Trophoblast cell (in vitro differentiated cells and primary cell): ENCODE measurements at regions not wholly inside any gene's neighbourhood (a gene's known extent, or its start where the extent isn't known, plus 50 kb on each side); places are given as distances from the start of the nearest gene placed in this dataset.

Source experiments
- DNase-seq, 2 donors: peaks; one replicate each; pipeline ENCODE4 v3.0.0-alpha.2; 2016
- H2AFZ ChIP-seq: 2 replicates; pipeline ENCODE4 v1.6.1; 2013; ENCODE audit warnings: low read length, moderate library complexity, mild to moderate bottlenecking; ENCODE audit not compliant: insufficient read depth, poor library complexity
- H2AK5ac ChIP-seq: 2 replicates; pipeline ENCODE4 v1.6.1; 2013; ENCODE audit warnings: mild to moderate bottlenecking, low read length
- H2BK120ac ChIP-seq: 2 replicates; pipeline ENCODE4 v1.6.1; 2013; ENCODE audit warnings: low read length, mild to moderate bottlenecking, moderate library complexity; ENCODE audit not compliant: insufficient read depth, poor library complexity
- H2BK12ac ChIP-seq: 2 replicates; pipeline ENCODE4 v1.6.1; 2013; ENCODE audit warnings: mild to moderate bottlenecking, low read length, moderate library complexity
- H2BK5ac ChIP-seq: 2 replicates; pipeline ENCODE4 v1.6.1; 2013; ENCODE audit warnings: low read length, low read depth, moderate library complexity, mild to moderate bottlenecking; ENCODE audit not compliant: poor library complexity
- H3K14ac ChIP-seq: 2 replicates; pipeline ENCODE4 v1.6.1; 2013; ENCODE audit warnings: mild to moderate bottlenecking, low read length
- H3K18ac ChIP-seq: 2 replicates; pipeline ENCODE4 v1.6.1; 2013; ENCODE audit warnings: mild to moderate bottlenecking, low read length
- H3K23ac ChIP-seq: 2 replicates; pipeline ENCODE4 v1.6.1; 2013; ENCODE audit warnings: low read length
- H3K27ac ChIP-seq: 2 replicates; pipeline ENCODE4 v1.5.1; 2013; ENCODE audit warnings: low read depth, mild to moderate bottlenecking, inconsistent platforms, low read length, moderate library complexity
- H3K27me3 ChIP-seq: 2 replicates; pipeline ENCODE4 v1.6.1; 2013; ENCODE audit warnings: inconsistent platforms, mild to moderate bottlenecking, low read length, moderate library complexity; ENCODE audit not compliant: insufficient read depth
- H3K36me3 ChIP-seq, 2 experiments: 1 replicate in 1 of 2; 2 replicates in 1 of 2; pipeline ENCODE4 v1.6.1; 2013; ENCODE audit warnings: low read length in 2 of 2, mild to moderate bottlenecking in 2 of 2, moderate library complexity in 1 of 2; ENCODE audit not compliant: insufficient read depth in 2 of 2, control insufficient read depth in 1 of 2
- H3K4ac ChIP-seq: 2 replicates; pipeline ENCODE4 v1.6.1; 2013; ENCODE audit warnings: low read depth, mild to moderate bottlenecking, low read length, moderate library complexity
- H3K4me1 ChIP-seq, 2 experiments: 1 replicate in 1 of 2; 2 replicates in 1 of 2; pipeline ENCODE4 v1.6.1; 2013; ENCODE audit warnings: low read length in 2 of 2, mild to moderate bottlenecking in 2 of 2, moderate library complexity in 1 of 2; ENCODE audit not compliant: insufficient read depth in 2 of 2, control insufficient read depth in 1 of 2
- H3K4me2 ChIP-seq: 2 replicates; pipeline ENCODE4 v1.6.1; 2013; ENCODE audit warnings: inconsistent platforms, mild to moderate bottlenecking, low read length, moderate library complexity
- H3K4me3 ChIP-seq: 2 replicates; pipeline ENCODE4 v1.5.1; 2013; ENCODE audit warnings: mild to moderate bottlenecking, low read depth, low read length, inconsistent platforms
- H3K79me1 ChIP-seq: one replicate; pipeline ENCODE4 v1.6.1; 2013; ENCODE audit warnings: low read length
- H3K79me2 ChIP-seq: 2 replicates; pipeline ENCODE4 v1.6.1; 2013; ENCODE audit warnings: low read length, mild to moderate bottlenecking; ENCODE audit not compliant: control insufficient read depth, insufficient read depth, poor library complexity
- H3K9ac ChIP-seq: 2 replicates; pipeline ENCODE4 v1.6.1; 2013; ENCODE audit warnings: mild to moderate bottlenecking, low read length
- H3K9me3 ChIP-seq: 2 replicates; pipeline ENCODE4 v1.6.1; 2013; ENCODE audit warnings: low read depth, mild to moderate bottlenecking, control low read depth, inconsistent platforms, low read length; ENCODE audit not compliant: insufficient read depth
- H4K12ac ChIP-seq: 2 replicates; pipeline ENCODE4 v1.6.1; 2013; ENCODE audit warnings: low read depth, mild to moderate bottlenecking, low read length, moderate library complexity
- H4K8ac ChIP-seq: 2 replicates; pipeline ENCODE4 v1.6.1; 2013; ENCODE audit warnings: low read depth, mild to moderate bottlenecking, low read length, moderate library complexity
- H4K91ac ChIP-seq: one replicate; pipeline ENCODE4 v1.6.1; 2013; ENCODE audit warnings: low read depth, mild to moderate bottlenecking, low read length, moderate library complexity
- WGBS: extraction: QIAGEN DNeasy Blood & Tissue Kit; methylation state at CpG from one replicate; pipeline ENCODE4 v1.1.7; 2013; ENCODE audit warnings: missing lambda C conversion rate; ENCODE audit not compliant: insufficient read length, insufficient coverage; ENCODE audit errors: extremely low coverage; 5-methylcytosine and 5-hydroxymethylcytosine counted together

GRCh38 chr1:5505944-5506343 is 486.3 kb downstream of the NPHP4 start:
- Histone ChIP-seq H3K27me3 (no peaks in the 10 kb centered on the region), H3K4me3 (no peak overlapping the region), H3K27ac (no peak overlapping the region), H3K18ac (no peak overlapping the region), H3K4ac (no peak overlapping the region), H3K79me1 (no peaks in the 10 kb centered on the region), H2AFZ (no peak overlapping the region), H2BK12ac (no peak overlapping the region), H4K12ac (no peak overlapping the region), H2BK120ac (no peak overlapping the region), H3K9me3 (no peaks in the 10 kb centered on the region), H3K79me2 (no peaks in the 10 kb centered on the region), H2BK5ac (no peak overlapping the region), H3K4me2 (no peak overlapping the region), H3K14ac (no peak overlapping the region), H3K36me3 (no peaks in the 10 kb centered on the region), H3K4me1 (no peaks in the 10 kb centered on the region), H2AK5ac (no peak overlapping the region), H4K91ac (no peak overlapping the region), H3K9ac (no peak overlapping the region), H3K23ac (no peak overlapping the region), H4K8ac (no peak overlapping the region)
- WGBS = no CpG with 5 or more reads among the region's 6 CpGs
- no peak for DNase-seq

DNA sequence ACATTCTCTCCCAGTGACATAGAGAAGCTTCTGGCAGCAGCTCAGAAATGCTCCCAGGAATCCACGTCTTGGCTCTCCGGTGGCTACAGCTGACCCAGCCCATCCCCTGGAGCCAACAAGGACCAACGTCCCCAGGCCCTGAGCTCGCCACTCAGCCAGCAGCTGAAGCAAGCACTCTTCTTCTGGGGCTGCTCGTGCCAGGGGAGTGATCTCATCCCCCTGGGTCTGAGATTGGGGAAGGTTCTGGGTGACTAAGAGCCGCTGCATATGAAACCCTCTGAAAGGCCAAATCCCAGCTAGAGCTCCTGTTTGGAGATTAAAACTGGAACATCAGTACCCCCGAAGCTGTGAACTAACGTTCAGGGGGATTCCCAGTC is 487.9 kb downstream of the NPHP4 start:
- no CpG with 5 or more reads among the region's 8 CpGs for WGBS
- H3K27ac ChIP-seq = no peak overlapping the region
- no peak overlapping the region for H3K18ac ChIP-seq

GRCh38 chr1:5503556-5504363 is 488.5 kb downstream of the NPHP4 start:
- H4K91ac ChIP-seq = no peak overlapping the region
- H3K4me2 ChIP-seq = no peak overlapping the region
- no peak overlapping the region for H4K12ac ChIP-seq
- H4K8ac ChIP-seq = no peak overlapping the region
- no peak overlapping the region for H3K18ac ChIP-seq
- H3K4ac ChIP-seq = no peak overlapping the region
- H3K4me1 ChIP-seq = no peaks in the 10 kb centered on the region
- H2AFZ ChIP-seq = no peak overlapping the region
- no peak overlapping the region for H3K4me3 ChIP-seq
- H2BK12ac ChIP-seq = no peak overlapping the region
- H3K27ac ChIP-seq = no peak overlapping the region
- DNase-seq = no peak
- H3K9me3 ChIP-seq = peaks cover 2% of the 10 kb centered on the region
- H3K23ac ChIP-seq = no peak overlapping the region
- H2AK5ac ChIP-seq = no peak overlapping the region
- H2BK120ac ChIP-seq = no peak overlapping the region
- H2BK5ac ChIP-seq = no peak overlapping the region
- no peaks in the 10 kb centered on the region for H3K79me2 ChIP-seq
- H3K9ac ChIP-seq = no peak overlapping the region
- H3K79me1 ChIP-seq = no peaks in the 10 kb centered on the region
- no CpG with 5 or more reads among the region's 9 CpGs for WGBS
- H3K14ac ChIP-seq = no peak overlapping the region
- no peaks in the 10 kb centered on the region for H3K36me3 ChIP-seq
- no peaks in the 10 kb centered on the region for H3K27me3 ChIP-seq

More for the DNA sequence above, 487.9 kb downstream of the NPHP4 start:
- H3K4me3 ChIP-seq = no peak overlapping the region
- H3K79me2 ChIP-seq = no peaks in the 10 kb centered on the region
- no peak overlapping the region for H3K4ac ChIP-seq
- no peak overlapping the region for H2AFZ ChIP-seq
- no peak overlapping the region for H3K4me2 ChIP-seq
- no peak overlapping the region for H4K12ac ChIP-seq
- no peaks in the 10 kb centered on the region for H3K36me3 ChIP-seq
- no peak overlapping the region for H2BK120ac ChIP-seq
- no peak overlapping the region for H3K23ac ChIP-seq
- no peak for DNase-seq
- peaks cover 2% of the 10 kb centered on the region for H3K9me3 ChIP-seq
- H2BK5ac ChIP-seq = no peak overlapping the region
- no peak overlapping the region for H3K14ac ChIP-seq
- H3K27me3 ChIP-seq = no peaks in the 10 kb centered on the region
- no peak overlapping the region for H3K9ac ChIP-seq
- no peak overlapping the region for H4K8ac ChIP-seq
- H3K4me1 ChIP-seq = no peaks in the 10 kb centered on the region
- H4K91ac ChIP-seq = no peak overlapping the region
- no peaks in the 10 kb centered on the region for H3K79me1 ChIP-seq
- no peak overlapping the region for H2AK5ac ChIP-seq
- H2BK12ac ChIP-seq = no peak overlapping the region

DNA sequence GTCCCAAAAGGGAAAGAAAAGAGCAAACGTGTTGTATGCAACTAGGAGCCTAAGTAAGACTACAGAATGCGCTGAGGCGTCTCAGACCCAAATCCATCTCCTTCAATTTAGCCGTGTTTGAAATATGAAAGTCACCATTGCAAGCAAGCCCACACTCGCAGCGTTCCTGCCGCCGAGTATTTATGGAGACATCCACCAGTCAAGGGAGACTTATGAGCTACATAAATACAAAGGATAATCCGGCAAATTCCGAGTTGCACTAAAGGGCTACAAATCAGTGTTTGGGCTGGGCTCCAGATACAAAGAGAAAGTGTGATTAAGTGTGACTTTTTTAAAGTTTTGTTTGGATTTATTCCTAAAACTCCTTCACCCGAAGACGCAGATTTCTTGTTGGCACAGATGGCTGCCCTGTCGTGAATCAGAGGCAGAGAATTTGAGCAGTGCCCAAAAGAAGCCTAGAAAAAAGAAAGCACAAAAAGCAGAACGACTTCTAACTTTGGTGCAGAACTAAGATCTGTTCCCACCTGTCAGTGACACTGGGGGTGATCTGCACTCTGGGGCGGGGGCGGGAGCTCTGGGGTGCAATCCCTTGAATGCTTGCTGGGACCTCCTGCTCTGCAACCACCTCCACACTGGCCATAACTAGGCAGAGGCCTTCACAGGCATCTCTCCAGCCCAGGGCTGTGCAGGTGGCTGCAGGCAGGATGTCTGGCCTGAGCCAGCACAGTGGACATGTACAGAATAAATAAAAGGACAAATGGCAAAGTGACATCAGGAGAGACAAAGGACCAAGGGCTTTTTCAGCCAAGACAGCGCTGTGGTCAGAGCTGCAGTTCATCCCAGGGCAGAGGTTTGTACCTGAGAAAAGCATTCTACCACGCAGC is 489.7 kb downstream of the NPHP4 start:
- no peaks in the 10 kb centered on the region for H3K27me3 ChIP-seq
- no peaks in the 10 kb centered on the region for H3K36me3 ChIP-seq
- H3K4me1 ChIP-seq = no peaks in the 10 kb centered on the region
- H3K23ac ChIP-seq = no peak overlapping the region
- H3K4ac ChIP-seq = no peak overlapping the region
- H4K12ac ChIP-seq = no peak overlapping the region
- no peak overlapping the region for H2BK5ac ChIP-seq
- H4K91ac ChIP-seq = no peak overlapping the region
- H3K14ac ChIP-seq = no peak overlapping the region
- H3K9ac ChIP-seq = no peak overlapping the region
- H3K79me1 ChIP-seq = no peaks in the 10 kb centered on the region
- H2BK120ac ChIP-seq = no peak overlapping the region
- no peaks in the 10 kb centered on the region for H3K79me2 ChIP-seq
- no peak overlapping the region for H3K4me3 ChIP-seq
- no peak overlapping the region for H2AFZ ChIP-seq
- H3K18ac ChIP-seq = no peak overlapping the region
- no peak overlapping the region for H4K8ac ChIP-seq
- no peak for DNase-seq
- peaks cover 4% of the 10 kb centered on the region for H3K9me3 ChIP-seq
- H2AK5ac ChIP-seq = no peak overlapping the region
- no CpG with 5 or more reads among the region's 18 CpGs for WGBS
- no peak overlapping the region for H2BK12ac ChIP-seq
- no peak overlapping the region for H3K27ac ChIP-seq
- no peak overlapping the region for H3K4me2 ChIP-seq
